SKM-1 (cell line): ENCODE measurements at regions not wholly inside any gene's neighbourhood (a gene's known extent, or its start where the extent isn't known, plus 50 kb on each side); places are given as distances from the start of the nearest gene placed in this dataset.

Source experiments
- DNase-seq: peaks from one replicate; lab custom pipeline; 2025; ENCODE audit not compliant: unreplicated experiment; lab: John Stamatoyannopoulos, UW

- DNase-seq, result no peak
Observed at GRCh38 chr2:118301248-118301647, 213.0 kb downstream of the INSIG2 start.

DNA sequence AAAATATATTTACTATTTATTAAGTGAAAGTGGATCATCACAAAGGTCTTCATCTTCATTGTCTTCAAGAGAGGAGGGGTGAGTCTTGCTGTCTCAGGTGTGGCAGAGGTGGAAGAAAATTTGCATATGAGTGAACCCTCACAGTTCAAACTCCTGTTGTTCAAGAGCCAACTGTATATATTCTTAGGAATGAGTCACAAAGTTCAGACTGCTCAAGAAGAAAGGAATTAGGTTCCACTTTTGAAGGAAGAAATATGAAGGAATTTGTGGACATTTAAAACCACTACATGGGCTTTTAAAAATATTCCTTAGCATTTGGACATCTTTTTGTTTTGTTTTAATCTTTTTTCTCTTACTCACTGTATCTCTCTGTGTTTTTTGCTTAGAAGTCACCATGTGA is 212.6 kb downstream of the INSIG2 start:
- no peak for DNase-seq

DNA sequence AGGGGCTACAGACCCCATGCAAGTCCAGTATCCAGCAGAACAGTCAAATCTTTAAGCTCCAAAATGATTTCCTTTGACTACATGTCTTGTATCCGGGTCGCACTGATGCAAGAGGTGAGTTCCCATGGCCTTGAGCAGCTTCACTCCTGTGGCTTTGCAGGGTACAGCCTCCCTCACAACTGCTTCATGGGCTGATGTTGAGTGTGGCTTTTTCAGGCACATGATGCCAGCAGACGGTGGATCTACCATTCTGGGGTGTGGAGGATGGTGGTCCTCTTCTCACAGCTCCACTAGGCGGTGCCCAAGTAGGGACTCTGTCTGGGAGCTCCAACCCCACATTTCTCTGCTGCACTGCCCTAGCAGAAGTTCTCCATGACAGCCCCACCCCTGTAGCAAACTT is 208.4 kb downstream of the INSIG2 start:
- no peak for DNase-seq

DNA sequence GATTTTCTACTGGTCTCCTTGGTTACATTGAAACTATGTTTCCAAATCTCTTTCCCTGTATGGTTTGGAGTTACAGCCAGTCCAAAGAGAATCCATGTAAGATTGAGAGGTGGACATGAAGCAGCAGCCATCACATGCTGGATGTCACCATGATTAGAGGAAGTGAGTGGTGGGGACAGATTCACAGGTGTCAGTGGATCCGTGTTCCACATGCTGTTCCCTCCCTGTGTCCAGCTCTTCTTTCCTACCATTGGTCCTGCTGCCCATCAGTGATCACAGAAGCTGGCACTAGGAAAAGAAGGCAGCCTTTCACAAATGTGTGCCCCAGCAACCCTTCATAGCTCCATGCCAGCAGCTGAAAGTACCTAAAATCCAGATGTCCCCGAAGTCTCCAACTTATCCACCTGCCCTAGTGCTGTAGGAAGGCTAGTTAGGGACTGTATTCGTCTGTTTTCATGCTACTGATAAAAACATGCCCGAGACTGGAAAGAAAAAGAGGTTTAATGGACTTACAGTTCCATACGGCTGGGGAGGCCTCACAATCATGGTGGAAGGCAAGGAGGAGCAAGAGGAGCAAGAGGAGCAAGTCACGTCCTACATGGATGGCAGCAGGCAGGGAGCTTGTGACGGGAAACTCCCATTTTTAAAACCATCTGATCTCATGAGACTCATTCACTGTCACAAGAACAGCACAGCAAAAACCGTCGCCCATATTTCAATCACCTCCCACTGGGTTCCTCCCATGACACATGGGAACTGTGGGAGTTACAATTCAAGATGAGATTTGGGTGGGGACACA is 207.5 kb downstream of the INSIG2 start:
- DNase-seq, result no peak

DNA sequence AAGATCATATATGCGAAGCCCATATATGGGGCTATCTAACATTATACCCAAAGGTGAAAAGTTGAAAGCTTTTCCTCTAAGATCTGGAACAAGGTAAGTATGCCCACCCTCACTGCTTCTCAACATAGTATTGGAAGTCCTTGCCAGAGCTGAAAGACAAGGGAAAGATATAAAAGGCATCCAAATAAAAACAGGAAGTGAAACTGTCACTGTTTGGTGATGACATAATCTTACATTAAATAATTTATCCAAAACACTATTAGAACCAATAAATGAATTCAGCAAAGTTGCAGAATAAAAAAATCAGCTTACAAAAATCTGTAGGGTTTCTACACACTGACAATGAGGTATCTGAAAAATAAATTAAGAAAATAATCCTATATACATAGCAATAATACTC is 205.8 kb downstream of the INSIG2 start:
- no peak for DNase-seq

DNA sequence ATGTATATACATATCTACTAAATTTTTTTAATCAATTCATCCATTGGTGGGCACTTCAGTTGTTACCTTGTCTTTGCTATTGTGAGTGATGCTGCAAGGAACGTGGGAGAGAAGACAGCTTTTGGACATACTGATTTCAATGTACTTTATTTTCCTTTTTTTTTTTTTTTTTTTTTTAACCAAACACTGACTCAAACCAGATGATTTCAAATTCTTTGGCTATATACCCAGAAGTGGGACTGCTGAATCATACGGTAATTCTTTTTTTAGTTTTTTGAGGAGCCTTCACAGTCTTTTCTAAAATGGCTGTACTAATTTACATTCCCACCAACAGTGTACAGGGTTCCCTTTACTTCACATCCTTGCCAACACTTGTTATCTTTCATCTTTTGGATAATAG is 204.7 kb downstream of the INSIG2 start:
- DNase-seq, result no peak

- no peak for DNase-seq
Observed at GRCh38 chr2:118291251-118291880, 203.1 kb downstream of the INSIG2 start.

- no peak for DNase-seq
Observed at GRCh38 chr2:118290411-118291250, 202.4 kb downstream of the INSIG2 start.

DNA sequence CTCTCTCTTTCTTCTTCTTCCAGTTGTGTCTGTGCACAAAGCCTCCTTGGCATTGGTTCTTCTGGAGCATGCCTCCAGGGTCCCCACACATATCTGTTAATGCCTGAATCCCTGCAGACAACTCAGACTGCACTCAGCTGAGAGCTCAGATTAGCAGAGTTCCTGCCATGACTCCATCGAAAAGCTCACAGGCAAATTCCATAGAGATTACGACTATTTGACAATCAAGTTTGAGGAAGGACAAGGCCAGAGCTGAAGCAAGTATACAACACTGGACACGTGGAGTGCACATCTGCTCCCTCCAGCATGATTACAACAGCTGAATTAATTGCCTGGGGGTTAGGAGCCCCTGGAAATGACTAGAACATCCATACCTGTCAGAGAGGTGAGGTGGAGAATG is 190.7 kb downstream of the INSIG2 start:
- DNase-seq, result no peak

DNA sequence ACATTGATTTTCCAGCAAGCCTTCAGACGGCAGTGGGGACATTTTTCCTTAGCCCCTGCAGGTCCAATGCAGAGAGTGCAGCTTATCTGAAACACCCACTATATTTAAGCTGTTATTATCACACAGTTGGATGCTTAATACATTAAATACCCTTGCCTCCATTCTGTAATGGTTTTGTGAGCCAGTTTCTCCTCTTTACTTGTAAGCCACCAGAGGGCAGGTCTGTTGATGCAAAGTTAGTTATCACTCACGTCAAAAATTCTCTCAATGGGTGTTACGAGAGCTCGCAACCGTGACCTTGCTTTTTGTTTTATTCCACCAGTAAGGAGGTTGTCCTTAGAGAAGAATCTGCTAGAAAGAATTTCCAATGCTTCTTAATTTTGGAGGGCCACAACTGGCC is 189.8 kb downstream of the INSIG2 start:
- no peak for DNase-seq

DNA sequence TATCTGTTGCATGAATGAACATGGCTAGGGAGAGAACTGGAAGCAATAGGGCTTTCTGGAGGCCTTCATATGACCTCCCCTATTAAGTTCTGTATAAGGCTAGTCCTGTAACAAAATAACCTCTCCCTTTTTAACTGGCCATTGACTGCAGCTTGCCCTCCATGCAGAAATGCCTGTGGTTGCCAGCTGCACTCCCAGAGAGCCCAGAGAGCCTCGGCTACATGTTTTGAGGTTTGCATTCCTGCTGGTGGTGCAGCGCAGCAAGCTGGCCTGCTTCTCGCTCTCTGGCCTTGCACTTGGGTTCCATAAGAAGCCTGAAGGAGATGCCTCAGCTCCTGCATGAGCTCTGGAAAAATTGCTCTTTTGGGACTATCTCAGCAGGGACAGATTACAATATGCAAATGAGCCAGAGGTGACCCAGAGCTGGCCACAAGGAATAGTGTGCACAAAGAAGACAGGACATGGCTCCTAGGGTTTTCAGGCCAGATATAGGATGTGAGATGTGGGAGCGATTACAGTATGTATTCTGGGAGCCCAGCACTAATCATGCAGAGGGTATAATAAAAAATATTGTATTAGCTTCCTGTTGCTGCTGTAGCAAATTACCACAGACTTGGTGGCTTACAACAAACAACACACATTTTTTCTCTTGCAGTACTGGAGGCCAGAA is 186.7 kb downstream of the INSIG2 start:
- no peak for DNase-seq

GRCh38 chr2:118272391-118272790 is 184.1 kb downstream of the INSIG2 start:
- DNase-seq, result no peak

DNA sequence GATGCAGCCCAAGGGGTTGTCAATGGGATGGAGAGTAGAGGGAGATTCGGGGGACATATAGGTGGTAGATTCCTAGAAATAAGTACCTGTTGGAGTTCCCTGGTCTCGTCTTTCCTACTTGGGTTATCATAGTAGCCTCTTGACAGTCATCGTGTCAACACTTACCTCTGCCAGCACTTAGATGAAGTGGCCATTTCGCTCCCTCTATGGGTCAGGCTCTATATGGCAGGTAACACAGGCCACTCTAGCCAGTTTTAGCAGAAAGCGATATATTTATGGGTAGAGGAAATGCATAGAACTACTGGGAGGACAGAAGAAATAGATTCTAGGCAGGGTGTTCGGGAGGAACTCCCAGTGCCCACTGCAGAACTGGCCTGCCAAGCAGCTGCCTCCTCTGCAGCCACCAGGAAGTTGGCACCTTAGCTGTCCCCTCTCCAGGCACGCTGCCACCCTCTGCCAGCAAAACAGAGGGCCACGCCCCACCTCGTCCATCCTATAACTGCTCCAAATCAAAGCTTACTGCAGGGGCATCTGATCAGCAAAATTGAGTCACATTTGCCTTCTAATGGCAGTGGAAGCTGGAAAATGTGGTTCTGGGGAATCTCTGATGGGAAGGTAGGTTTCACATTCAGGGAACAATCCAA is 181.3 kb downstream of the INSIG2 start:
- DNase-seq, result no peak

DNA sequence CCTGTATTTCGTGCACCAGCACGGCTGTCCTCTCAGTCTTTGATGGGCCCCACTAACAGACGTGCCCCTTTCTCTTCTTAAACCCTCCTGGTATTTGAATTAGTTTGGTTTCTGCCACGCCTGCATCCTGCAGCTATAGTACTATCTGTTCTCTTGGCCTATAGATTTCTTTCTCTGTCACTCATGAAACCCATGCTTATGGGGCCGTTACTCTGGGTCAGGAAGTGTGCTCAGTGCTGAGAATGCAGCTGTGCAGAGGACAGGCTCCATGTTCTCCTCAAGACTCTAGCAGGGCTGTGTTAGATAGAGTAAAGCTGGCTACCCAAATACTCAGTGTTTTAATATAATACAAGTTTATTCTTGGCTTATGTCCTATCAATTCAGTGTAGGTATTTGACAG is 180.0 kb downstream of the INSIG2 start:
- no peak for DNase-seq

DNA sequence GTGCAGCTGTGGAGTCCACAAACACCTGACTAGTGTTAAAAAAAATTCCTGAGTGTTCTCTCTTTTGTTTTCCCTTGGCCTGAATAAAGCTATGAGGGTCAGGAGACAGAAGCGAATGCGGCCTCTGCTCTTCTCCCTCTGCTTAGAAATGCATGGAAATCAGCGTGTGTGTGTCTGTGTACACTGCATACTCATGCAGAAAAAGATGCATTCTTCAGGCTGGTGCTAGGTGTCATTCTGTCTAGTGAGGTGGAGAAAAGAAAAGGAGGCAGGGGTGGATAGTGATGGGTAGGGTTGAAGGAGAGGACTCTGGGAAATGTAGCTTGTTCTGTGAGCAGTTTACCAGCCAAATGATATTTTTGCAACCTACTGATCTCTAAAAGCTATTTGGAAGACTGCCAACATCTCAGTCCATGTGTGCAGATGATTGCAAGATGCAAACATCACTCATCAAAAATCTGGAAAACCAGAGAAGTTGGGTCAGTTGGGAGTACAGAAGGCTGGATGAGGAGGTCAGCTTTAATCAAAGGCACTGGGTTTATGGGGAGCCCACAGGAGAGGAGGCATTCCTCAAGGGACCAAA is 177.7 kb downstream of the INSIG2 start:
- DNase-seq, result no peak

- no peak for DNase-seq
Observed at GRCh38 chr2:118264232-118264990, 176.1 kb downstream of the INSIG2 start.

- DNase-seq, result no peak
Observed at GRCh38 chr2:118257696-118258095, 169.4 kb downstream of the INSIG2 start.

DNA sequence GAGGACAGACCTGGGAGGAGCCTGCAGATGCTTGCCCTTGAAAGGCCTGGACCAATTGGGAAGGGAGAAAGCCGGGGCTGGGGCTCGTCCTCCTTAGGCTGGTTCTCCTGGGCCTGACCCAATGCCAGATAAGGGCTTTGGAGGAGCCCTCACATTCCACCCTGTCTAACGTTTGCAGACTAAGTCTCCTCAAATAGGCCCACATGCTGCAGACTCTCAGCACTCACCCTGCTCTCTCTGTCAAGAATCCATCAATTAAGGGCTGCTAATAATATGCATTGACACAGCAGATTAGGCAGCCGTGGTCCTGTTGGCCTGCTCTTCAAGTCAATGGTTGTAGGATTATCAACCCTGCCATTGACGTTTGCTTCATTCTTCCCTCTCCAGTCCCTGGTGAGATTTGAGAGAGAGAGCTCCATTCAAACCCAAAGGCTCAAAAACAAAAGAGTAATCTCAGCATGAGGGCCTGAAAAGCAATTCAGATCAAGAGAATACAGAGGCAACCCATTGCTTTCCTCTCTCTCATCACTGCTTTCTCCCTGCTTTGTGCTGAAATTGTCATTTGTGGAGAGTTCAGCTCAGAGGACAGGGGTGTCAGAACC is 167.6 kb downstream of the INSIG2 start:
- no peak for DNase-seq

DNA sequence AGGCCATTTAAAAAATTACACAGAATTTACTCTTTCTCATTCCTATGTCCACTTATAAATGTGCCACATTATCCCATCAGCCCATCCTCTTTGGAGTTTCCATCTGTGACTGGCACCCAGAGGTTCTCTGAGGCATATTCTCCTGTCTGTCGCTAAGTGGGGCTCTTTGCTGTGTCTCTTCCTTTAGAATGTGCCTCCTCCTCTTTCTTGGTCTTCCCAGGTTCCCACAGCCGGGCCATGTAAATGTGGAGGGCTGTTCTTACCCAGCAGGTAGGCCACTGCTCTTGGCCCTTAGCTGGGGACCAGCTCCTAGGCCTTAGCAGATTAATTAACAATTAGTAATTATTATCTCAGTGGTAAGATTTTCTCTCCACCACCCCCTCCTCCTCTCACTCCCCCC is 167.0 kb downstream of the INSIG2 start:
- DNase-seq, result no peak
